ENCODE measurements at regions not wholly inside any gene's neighbourhood (a gene's known extent, or its start where the extent isn't known, plus 50 kb on each side); places are given as distances from the start of the nearest gene placed in this dataset.

GRCh38 chr3:21835264-21835663, 84.3 kb upstream of the ZNF385D start:
- DNase-seq (ENCODE audit: low read depth, low spot score) = peak; percentile 24
- in situ Hi-C loops (cut with HindIII; ENCODE audit: low sequenced_read_pairs) = no loop called here
- H3K4me3 ChIP-seq (ENCODE audit: low read depth, low read length) = no peak overlapping the region
- TF ChIP-seq, protein P1, sequence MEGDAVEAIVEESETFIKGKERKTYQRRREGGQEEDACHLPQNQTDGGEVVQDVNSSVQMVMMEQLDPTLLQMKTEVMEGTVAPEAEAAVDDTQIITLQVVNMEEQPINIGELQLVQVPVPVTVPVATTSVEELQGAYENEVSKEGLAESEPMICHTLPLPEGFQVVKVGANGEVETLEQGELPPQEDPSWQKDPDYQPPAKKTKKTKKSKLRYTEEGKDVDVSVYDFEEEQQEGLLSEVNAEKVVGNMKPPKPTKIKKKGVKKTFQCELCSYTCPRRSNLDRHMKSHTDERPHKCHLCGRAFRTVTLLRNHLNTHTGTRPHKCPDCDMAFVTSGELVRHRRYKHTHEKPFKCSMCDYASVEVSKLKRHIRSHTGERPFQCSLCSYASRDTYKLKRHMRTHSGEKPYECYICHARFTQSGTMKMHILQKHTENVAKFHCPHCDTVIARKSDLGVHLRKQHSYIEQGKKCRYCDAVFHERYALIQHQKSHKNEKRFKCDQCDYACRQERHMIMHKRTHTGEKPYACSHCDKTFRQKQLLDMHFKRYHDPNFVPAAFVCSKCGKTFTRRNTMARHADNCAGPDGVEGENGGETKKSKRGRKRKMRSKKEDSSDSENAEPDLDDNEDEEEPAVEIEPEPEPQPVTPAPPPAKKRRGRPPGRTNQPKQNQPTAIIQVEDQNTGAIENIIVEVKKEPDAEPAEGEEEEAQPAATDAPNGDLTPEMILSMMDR (IDR thresholded peaks at IDR 0.05; ENCODE audit: low read depth, low read length) = no peak

DNA sequence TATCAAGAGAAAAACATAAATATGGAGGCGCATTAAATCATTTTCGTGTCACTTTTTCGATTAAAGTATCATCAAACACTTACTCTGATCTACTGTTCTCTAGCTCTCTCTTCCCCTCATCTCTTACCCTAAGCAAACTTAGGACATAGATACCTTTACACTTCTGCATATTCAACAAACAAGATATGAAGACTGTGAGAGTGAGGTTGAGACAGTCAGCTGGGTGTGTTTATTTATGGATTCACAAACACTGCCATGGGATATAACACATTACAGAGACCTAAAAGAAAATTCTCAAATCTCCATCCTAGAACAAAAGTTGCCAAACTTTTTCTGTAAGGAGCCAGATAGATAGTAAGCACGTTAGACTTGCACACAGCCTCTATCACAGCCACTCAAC, 85.2 kb upstream of the ZNF385D start:
- in situ Hi-C loops (cut with HindIII; ENCODE audit: low sequenced_read_pairs) = no loop called here

GRCh38 chr3:21839176-21839575, 88.2 kb upstream of the ZNF385D start:
- TF ChIP-seq, protein P1 (IDR thresholded peaks at IDR 0.05; ENCODE audit: low read depth, low read length) = no peak
- DNase-seq (ENCODE audit: low read depth, low spot score) = no peak
- in situ Hi-C loops (cut with HindIII; ENCODE audit: low sequenced_read_pairs) = no loop called here
- H3K4me3 ChIP-seq (ENCODE audit: low read depth, low read length) = no peak overlapping the region

More for the DNA sequence above, 85.2 kb upstream of the ZNF385D start:
- no peak for DNase-seq (ENCODE audit: low read depth, low spot score)
- TF ChIP-seq, protein P1 (IDR thresholded peaks at IDR 0.05; ENCODE audit: low read depth, low read length) = no peak
- H3K4me3 ChIP-seq (ENCODE audit: low read depth, low read length) = no peak overlapping the region

- TF ChIP-seq, protein P1 (IDR thresholded peaks at IDR 0.05; ENCODE audit: low read depth, low read length) = peak; percentile 50
- DNase-seq (ENCODE audit: low read depth, low spot score) = peak; percentile 91
- no peak overlapping the region for H3K4me3 ChIP-seq (ENCODE audit: low read depth, low read length)
- in situ Hi-C loops (cut with HindIII; ENCODE audit: low sequenced_read_pairs) = no loop called here
These were observed 88.6 kb upstream of the ZNF385D start for GRCh38 chr3:21839592-21839991.

DNA sequence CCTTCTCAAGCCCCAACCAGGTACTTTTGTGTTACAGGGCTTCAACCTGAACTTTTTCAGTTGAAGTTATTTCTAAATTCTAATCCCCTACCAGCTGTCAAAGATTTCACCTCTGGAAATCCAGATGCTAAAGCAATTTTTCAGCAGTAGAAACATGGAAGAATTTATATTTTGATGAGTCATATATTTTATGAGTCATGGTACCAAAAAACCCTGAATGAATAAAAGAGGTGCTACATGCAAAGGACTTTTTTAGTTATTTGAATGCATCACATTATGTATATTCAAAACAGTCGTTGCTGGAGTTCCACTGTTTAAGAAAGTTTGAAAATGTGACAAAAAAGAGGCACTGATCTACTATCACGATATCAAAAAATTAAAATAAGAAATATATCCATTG, 96.0 kb upstream of the ZNF385D start:
- TF ChIP-seq, protein P1 (IDR thresholded peaks at IDR 0.05; ENCODE audit: low read depth, low read length) = no peak
- DNase-seq (ENCODE audit: low read depth, low spot score) = no peak
- H3K4me3 ChIP-seq (ENCODE audit: low read depth, low read length) = no peak overlapping the region
- in situ Hi-C loops (cut with HindIII; ENCODE audit: low sequenced_read_pairs) = no loop called here

- DNase-seq (ENCODE audit: low read depth, low spot score) = peak; percentile 22
- in situ Hi-C loops (cut with HindIII; ENCODE audit: low sequenced_read_pairs) = no loop called here
- H3K4me3 ChIP-seq (ENCODE audit: low read depth, low read length) = no peak overlapping the region
- TF ChIP-seq, protein P1 (IDR thresholded peaks at IDR 0.05; ENCODE audit: low read depth, low read length) = no peak
These were observed 108.4 kb upstream of the ZNF385D start for GRCh38 chr3:21859124-21860081.

Data from astrocyte of the spinal cord (primary cell).